A673 (cell line): ENCODE measurements at regions not wholly inside any gene's neighbourhood (a gene's known extent, or its start where the extent isn't known, plus 50 kb on each side); places are given as distances from the start of the nearest gene placed in this dataset.

Experiments used
- CTCF ChIP-seq: fragments of 300-800, 200-600 bp; sonication (generic); conservative IDR thresholded peaks from 2 replicates; pipeline ENCODE4 v1.5.1; 2017; ENCODE audit warnings: low read depth, mild to moderate bottlenecking, antibody characterized with exemption, low read length, moderate library complexity, mixed read lengths
- EZH2 ChIP-seq: fragments of 200-600 bp; sonication (generic); IDR thresholded peaks from 2 replicates; pipeline ENCODE4 v1.6.1; 2017; ENCODE audit warnings: borderline replicate concordance, low read depth, mild to moderate bottlenecking, mixed read lengths, antibody characterized with exemption, low read length; ENCODE audit not compliant: poor library complexity, severe bottlenecking

DNA sequence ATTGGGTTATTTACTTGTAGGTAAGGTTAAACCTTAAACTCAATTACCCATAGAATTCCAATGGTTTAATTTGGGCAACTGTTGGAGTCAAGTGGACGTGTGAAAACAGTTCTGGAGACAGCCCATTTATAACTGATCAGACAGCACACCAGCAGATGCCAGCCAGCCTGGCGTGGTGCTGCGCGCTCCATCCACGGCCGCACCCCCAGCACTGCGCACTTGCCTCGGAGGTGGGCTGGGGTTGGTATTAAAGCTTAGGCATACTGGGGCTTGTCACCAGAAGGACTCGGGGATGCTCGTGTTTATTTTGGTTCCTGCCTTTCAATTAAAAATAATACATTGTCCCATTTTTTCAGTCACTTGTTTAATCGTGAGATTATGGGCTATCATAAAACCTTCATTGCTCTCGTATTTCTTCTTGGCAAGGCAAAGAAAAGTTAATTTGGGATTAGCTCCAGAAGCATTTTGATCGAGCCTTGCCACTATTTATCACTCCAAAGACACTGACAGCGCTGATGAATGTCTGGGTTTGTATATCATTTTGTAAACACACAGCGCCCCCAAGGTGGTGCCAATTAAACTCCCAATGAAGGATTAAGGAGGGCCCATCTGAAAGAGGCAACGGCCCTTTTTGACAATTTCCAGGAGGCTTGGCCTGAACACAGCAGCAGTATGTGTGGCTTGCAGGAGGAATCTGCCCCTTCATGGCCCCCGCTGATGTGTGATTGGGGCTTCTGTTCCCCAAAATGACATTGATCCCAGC is 204.5 kb upstream of the CXCL12 start:
- TF ChIP-seq CTCF = no peak
- TF ChIP-seq EZH2 = no peak
